DMS53 treated with DMSO at 0.1 percent for 48 hours (cell line): ENCODE measurements at regions not wholly inside any gene's neighbourhood (a gene's known extent, or its start where the extent isn't known, plus 50 kb on each side); places are given as distances from the start of the nearest gene placed in this dataset.
A peak's percentile ranks its signal among the peaks of the same experiment; 100 is the strongest.
"Not testable (repeated sequence)": the region's sequence is repeated elsewhere in the genome, so short reads cannot be mapped to it uniquely, and the experiment has no call there.

ENCODE experiments used
- DNase-seq: peaks from one replicate; lab custom pipeline; 2025; ENCODE audit not compliant: unreplicated experiment; lab: John Stamatoyannopoulos, UW

DNA sequence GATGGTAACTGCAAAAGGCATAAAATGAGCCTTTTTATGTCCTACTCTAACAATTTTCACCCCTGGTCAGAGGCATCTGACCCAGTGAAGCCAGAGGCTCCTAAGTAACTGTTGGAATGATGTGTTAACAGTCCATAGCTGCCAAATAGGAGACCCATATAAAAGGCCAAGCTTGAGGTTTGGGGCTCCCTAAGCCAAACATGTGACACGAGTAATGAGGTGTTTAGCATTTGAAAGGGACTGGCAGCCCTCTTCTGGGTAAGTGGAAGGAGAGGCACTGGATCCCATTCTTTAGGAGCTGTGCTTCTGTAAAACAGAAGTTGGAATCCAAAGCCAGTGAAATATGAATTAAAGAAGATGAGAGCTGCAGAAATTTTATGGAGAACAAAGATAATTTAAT is 100.6 kb upstream of the PNPLA4 start:
- no peak for DNase-seq

DNA sequence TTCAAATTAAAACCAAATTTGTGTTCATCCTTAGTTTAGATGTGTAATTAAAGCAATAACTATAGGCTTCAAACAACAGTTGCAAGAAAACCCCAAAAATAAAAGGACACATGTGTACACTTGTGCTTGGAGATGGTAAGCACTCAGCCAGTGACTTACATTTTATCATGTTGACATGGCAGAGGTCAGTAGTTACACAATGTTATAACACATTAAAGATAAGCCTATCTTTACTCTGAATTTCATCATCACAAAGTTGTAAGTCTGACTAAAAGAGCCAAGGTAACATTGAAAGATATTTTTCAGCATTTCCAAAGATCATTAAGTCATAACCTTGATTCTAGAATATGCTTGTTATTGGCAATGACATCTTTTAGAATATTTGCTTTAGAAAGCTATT is 98.5 kb upstream of the PNPLA4 start:
- DNase-seq: no peak

DNA sequence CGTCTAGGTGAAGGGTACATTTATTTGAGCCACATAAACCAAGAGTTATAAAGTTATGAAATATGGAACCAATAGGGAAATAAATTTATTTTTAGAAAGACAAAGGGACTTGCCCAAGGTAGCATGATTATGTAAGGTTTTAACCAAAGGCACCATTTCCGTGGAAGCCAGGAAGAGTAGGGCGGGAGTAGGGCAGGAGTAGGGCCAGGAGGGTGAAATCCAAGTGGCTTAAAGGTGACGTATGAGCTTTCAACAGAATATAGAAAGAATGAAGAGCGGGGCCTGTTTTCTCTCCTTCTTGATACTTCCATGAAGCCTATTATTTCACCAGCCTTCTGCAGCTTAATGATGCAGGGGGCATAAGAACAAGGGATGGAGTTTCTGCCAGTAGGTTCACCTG is 91.7 kb upstream of the PNPLA4 start:
- no peak for DNase-seq

DNA sequence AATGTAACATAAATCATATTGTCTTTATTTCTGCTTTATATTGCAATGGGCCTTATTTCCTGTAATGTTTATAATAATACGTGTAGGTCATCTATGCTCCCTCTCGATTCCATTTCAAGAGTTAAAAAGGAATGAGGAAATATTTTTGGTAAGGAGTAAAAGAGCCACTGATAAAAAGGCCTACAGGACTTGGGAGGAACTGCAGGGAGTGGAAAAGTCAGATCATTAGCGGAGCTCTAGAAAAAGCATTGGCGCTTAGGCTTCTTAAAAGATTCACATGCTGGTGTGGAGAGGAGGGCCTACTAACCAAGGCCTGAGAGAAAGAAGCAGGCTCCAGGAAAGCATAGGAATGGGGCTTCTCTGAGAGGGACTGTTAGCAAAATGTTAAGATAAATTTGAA is 82.9 kb upstream of the PNPLA4 start:
- DNase-seq: no peak

DNA sequence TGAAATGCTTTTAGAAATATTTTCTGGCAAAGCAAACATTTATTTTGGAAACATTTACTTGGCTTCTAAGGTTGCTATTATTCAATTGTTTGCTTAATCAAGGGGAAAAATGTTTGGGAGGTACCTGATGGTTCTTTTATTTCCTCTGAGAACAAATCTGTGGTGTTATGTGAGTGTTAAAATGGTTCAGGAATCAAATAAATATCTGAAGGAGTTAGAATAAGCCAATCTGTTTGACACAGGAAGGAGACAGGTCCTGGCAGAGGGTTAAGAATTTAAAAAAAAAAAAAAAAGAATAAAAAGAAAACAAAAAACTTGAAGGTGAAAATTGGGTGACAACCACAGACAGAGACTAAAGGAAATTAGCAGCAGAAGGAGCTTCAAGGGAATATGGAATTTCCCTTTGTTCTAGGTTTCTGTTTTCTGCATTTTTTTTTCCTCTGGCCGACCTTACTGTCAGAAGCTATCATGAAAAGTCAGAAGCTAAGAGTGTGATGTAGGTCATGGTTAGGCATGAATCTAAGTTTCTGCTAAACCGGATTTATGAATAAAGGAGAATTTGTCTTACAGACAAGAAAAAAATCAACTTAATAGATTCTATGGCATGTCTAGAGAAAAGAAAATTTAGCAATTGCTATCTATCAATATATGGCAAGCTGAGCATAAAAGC is 78.6 kb upstream of the PNPLA4 start:
- no peak for DNase-seq

DNA sequence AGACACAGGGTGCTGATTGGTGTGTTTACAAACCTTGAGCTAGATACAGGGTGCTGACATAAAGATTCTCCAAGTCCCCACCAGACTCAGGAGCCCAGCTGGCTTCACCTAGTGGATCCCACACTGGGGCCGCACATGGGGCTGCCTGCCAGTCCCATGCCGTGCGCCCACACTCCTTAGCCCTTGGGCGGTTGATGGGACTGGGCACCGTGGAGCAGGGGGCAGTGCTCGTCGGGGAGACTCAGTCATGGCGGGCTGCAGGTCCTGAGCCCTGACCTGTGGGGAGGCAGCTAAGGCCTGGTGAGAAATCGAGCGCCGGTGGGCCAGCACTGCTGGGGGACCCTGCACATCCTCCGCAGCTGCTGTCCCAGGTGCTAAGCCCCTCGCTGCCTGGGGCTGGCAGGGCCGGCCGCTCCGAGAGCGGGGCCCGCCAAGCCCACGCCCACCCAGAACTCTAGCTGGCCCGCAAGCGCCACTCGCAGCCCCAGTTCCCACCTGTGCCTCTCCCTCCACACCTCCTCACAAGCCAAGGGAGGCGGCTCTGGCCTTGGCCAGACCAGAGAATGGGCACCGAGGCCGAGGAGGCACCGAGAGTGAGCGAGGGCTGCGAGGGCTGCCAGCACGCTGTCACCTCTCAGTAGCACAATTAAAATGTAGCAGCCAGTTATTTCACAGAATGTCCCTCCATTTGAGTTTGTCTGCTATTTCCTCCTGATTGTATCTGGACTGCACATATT is 76.1 kb upstream of the PNPLA4 start:
- DNase-seq: no peak

DNA sequence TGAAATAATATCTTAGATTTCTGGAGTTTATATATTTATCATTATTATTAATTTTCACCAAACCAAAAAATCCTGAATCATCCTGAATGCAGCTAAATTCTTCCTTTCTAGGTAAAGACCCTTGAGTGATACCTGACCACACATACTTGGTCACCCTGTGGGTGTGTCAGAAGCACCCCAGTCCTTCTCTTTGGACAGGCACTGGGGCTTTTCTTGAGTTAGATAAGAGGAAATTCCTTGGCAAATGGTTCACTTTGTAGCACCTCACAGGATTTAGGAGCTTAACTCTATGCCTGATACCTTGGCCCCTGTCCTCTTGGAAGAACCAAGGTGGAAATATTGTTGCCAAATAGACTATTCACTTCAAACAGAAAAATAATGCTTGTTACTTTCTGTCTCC is 69.6 kb upstream of the PNPLA4 start:
- DNase-seq: no peak

DNA sequence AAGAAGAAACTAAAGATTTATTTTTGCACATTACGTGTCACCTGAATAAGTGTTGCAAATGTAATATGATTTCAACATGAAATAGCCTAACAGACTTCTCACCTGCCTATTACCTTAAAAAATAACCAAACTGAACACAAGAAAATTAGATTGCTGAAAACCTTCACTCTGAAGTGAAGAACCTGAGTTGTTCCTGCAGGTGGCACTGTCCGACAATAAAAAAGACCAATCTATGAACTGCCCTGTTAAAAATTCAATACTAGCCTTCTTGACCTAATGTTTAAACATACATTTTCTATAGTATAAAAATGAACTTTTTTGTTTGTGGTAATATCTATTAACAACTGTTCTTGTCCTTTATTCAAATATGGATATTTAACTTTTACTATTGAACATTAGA is 69.2 kb upstream of the PNPLA4 start:
- DNase-seq: peak; percentile 29

DNA sequence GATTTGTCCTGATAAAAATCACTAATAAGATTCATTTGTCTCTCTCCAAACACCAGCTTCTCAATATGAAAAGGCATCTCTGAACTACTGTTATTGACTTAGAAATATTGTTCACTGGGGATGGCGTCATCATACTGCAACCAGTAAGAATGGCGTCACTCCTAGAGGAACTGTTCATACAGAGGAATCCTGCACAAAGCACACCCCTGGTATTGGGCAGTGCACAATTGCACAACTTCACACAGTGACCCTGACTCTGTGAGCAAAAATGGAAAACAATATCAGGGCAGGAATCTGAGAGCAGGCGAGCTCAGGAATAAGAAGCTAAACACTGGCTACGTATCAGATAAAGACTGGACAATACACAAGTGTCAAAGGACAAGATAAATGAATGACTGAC is 66.7 kb upstream of the PNPLA4 start:
- no peak for DNase-seq

DNA sequence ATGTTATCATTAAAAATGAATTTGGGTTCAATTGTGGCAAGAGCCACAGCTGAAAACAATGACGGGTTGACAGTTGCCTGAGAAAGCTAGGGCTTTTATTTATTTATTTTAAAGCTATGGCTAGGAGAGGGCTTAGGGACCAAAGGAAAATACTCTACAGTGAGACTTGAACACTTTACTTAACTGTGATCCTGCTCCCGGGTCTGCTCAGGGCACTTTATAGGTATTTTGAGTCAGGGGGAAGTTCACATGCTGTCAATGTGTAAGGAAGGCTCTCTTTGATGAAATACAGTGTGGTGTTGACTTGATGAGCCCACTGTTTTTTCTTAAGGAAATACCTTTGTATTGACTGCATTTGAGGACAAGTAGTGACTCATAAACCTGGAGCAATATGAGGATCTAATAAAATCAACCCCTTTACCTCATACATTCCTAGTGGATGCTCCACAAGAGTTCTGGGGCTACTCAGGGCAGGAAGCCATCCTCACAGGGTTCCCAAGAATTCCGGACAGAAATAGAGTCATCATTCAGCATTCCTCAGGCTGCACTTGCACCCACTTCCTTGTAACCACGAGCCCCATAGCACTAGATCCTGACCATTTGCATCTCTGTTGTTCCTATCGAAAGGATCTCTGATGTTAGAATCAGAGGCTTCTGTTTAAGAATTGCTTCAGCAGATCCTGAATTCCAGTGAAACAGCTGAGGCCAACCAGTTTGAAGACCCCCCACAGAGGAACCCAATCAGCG is 61.0 kb upstream of the PNPLA4 start:
- not testable (repeated sequence) for DNase-seq

DNA sequence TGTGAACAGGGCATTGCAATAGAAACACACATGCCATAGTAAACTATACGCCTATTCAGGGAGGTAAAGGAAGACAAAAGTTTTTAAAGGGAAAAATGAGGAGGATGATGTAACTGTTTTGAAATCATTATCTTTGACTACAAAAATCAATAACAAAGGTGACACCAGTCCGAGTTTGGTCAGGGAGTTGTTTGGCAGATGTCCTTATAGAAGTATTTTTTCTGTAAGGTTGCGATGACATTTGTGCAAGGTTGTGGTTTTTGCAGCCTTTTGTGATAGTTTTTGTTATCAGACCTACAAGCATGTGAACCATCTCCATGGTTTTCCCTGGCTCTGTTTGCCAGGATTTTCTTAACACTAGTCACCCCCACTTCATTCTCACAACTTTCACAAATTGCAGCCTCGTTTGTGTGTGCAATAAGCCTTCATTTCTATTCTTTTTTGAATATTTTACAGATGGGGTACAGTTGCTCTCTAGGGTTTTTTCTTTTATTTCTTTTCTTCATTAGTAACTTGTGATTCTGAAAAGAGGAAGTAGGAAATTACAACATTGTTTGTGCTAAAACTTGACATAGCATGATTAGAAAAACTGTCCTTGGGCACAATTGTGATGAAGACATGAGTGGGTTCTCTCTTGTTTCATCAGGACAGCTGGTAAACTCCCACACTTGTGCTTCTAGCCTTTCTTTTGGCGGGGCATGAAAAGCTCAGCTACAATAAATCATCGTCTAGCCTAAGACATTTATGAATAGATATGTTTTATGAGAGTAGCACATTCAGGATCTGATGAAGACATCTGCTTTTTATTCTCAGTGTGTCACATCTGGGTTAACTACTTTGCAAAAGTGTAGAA is 60.2 kb upstream of the PNPLA4 start:
- no peak for DNase-seq

DNA sequence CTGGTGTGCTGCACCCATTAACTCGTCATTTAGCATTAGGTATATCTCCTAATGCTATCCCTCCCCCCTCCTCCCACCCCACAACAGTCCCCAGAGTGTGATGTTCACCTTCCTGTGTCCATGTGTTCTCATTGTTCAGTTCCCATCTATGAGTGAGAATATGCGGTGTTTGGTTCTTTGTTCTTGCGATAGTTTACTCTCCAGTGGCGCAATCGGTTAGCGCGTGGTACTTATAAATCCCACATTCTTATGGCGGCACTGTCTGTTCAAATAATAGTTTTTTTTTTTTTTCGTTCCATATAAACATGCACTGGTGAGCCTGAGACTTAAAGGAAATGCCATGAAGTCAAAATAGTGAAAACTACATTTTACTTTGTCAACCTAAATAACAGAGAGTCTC is 59.5 kb upstream of the PNPLA4 start:
- DNase-seq: not testable (repeated sequence)

DNA sequence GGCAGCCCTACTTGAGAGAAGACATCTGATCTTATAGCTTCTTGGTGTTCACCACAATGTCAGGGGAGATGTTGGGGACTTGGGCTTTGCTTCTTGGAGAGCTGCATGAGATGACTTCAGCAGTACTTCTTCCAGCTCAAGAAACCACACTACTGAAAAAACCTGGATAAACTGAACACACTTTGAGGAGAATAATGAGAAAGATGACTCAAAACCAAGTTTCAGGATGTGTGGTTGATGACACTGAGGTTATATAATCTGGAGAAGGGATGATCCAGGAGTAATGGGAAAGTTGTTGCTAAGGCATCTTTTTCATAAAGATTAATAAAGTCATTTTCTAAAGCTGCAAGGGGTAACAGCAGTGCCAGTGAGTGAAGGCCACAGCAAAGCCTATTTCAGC is 58.4 kb upstream of the PNPLA4 start:
- no peak for DNase-seq

DNA sequence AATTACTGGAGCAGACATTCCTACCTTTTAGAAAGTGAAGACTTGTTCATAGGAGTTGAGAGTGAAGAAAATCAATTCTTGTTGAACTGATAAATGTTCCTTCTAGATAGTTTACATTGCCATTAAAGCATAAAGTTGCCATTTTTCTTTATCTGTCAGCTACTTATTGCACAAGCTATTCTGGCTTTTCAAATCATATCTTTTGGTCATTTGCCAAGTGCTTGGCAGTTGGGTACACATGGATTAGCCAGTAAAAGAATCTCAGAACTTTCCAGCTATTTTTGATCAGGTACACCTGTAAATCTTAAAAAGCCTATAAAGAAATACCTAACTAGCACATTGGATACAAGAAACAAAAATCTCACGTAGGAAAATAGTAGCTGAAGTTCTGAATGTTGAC is 56.4 kb upstream of the PNPLA4 start:
- DNase-seq: no peak
